ENCODE measurements at regions not wholly inside any gene's neighbourhood (a gene's known extent, or its start where the extent isn't known, plus 50 kb on each side); places are given as distances from the start of the nearest gene placed in this dataset.

GRCh38 chr2:217562871-217563480 is 439.8 kb downstream of the TNS1 start:
- TF ChIP-seq CTCF (IDR thresholded peaks at IDR 0.05; ENCODE audit: low read length, missing control alignments) = no peak
- no peak for DNase-seq (ENCODE audit: low read depth)
- H3K4me3 ChIP-seq (replicated peaks; ENCODE audit: low read depth, low read length) = no peak overlapping the region

DNA sequence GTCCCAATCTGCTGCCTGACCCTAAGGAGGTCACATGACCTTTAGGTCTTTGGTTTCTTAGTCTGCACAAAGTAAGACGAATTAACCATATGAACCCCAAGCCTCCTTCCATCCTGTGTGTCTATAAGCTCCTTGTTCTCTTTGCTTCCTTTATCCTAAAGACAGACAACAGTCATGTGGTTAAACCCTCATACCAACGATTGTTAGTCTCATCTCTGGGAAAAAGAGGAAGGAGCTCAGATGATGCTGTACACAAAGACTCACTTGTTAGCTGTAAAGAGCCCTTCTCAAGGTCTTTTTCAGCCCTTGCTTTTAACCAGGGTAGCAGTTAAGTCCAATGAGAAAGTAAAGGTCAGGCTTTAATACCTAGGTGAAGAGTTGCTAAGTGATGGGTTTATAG is 443.7 kb downstream of the TNS1 start:
- TF ChIP-seq CTCF (IDR thresholded peaks at IDR 0.05; ENCODE audit: low read length, missing control alignments) = no peak
- H3K4me3 ChIP-seq (replicated peaks; ENCODE audit: low read depth, low read length) = no peak overlapping the region
- DNase-seq (ENCODE audit: low read depth) = no peak

GRCh38 chr2:217555081-217555876 is 447.5 kb downstream of the TNS1 start:
- no peak overlapping the region for H3K4me3 ChIP-seq (replicated peaks; ENCODE audit: low read depth, low read length)
- DNase-seq (ENCODE audit: low read depth) = no peak
- TF ChIP-seq CTCF (IDR thresholded peaks at IDR 0.05; ENCODE audit: low read length, missing control alignments) = no peak

DNA sequence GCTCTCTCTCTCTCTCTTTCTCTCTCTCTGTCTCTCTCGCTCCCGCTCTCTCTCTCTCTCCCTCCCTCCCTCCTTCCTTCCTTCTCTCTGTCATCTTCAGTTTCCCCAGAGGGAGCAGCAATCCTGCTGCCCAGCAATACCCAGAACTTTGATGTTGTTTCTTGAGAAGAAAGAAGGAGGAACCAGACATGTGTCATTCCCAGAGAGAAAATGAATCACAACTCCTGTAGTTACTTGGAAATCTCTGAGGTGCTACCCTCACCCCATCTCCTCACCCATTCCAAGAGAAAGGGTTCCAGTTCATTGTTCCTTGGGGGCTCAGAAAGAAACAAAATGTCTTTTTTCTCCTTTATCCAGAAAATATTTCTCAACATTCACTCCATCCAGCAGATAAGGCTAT is 449.1 kb downstream of the TNS1 start:
- DNase-seq (ENCODE audit: low read depth) = no peak
- TF ChIP-seq CTCF (IDR thresholded peaks at IDR 0.05; ENCODE audit: low read length, missing control alignments) = no peak
- no peak overlapping the region for H3K4me3 ChIP-seq (replicated peaks; ENCODE audit: low read depth, low read length)

- no peak for DNase-seq (ENCODE audit: low read depth)
- H3K4me3 ChIP-seq (replicated peaks; ENCODE audit: low read depth, low read length) = no peak overlapping the region
- no peak for TF ChIP-seq CTCF (IDR thresholded peaks at IDR 0.05; ENCODE audit: low read length, missing control alignments)
These were observed 449.6 kb downstream of the TNS1 start for GRCh38 chr2:217553202-217553601.

DNA sequence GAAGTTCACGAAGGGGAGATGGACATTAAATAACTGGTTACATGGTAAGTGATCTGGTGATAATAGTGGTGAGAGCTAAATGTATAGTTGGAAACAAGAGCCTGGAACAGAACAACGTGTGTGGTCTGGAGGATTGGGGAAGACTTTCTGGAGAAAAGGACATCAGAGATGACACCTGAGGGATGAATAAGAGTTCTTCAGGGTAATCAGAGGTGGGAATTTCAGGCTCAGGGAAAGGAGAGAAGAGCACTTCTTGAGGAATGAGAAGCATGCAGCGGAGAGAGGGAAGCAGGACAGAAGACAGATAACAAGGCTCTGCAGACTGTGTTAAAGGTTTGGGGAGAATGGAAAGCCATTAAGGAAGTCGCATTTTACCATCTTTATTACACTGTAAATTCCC is 450.7 kb downstream of the TNS1 start:
- TF ChIP-seq CTCF (IDR thresholded peaks at IDR 0.05; ENCODE audit: low read length, missing control alignments) = no peak

More for the DNA sequence above, 450.7 kb downstream of the TNS1 start:
- no peak for DNase-seq (ENCODE audit: low read depth)
- H3K4me3 ChIP-seq (replicated peaks; ENCODE audit: low read depth, low read length) = no peak overlapping the region

Data from fibroblast of pulmonary artery (primary cell).